GM23338 (cell line): ENCODE measurements at regions not wholly inside any gene's neighbourhood (a gene's known extent, or its start where the extent isn't known, plus 50 kb on each side); places are given as distances from the start of the nearest gene placed in this dataset.

Experiments used
- ATAC-seq: fragments of 200-7000 bp; cut with Tn5 transposase; 3 replicates; pipeline ENCODE4 v1.9.1; 2020
- DNase-seq: peaks from one replicate; pipeline ENCODE4 v3.0.0-alpha.2; 2015; ENCODE audit warnings: low spot score
- H2AFZ ChIP-seq: fragments of 200-600 bp; sonication (generic); 2 replicates; pipeline ENCODE4 v1.8.0; 2016; ENCODE audit warnings: antibody characterized with exemption, mild to moderate bottlenecking, moderate library complexity
- H3F3A ChIP-seq: fragments of 200-600 bp; sonication (generic); replicated peaks from 2 replicates; pipeline ENCODE4 v1.8.0; 2017; ENCODE audit warnings: antibody characterized with exemption, mixed run types, low read depth
- H3K27ac ChIP-seq: fragments of 200-600 bp; sonication (generic); 2 replicates; pipeline ENCODE4 v1.6.1; 2016; ENCODE audit warnings: low read depth
- H3K27me3 ChIP-seq: fragments of 200-600 bp; sonication (generic); 2 replicates; pipeline ENCODE4 v1.8.0; 2016; ENCODE audit warnings: mild to moderate bottlenecking, mixed run types, moderate library complexity; ENCODE audit not compliant: insufficient read depth
- H3K36me3 ChIP-seq: fragments of 200-600 bp; sonication (generic); 2 replicates; pipeline ENCODE4 v1.8.0; 2016; ENCODE audit warnings: mild to moderate bottlenecking; ENCODE audit not compliant: insufficient read depth
- H3K4me1 ChIP-seq: fragments of 200-600 bp; sonication (generic); 2 replicates; pipeline ENCODE4 v1.8.0; 2016; ENCODE audit warnings: mild to moderate bottlenecking, moderate library complexity; ENCODE audit not compliant: insufficient read depth
- H3K4me2 ChIP-seq: fragments of 200-600 bp; sonication (generic); 2 replicates; pipeline ENCODE4 v1.7.1; 2017; ENCODE audit warnings: mixed run types
- H3K4me3 ChIP-seq: fragments of 200-600 bp; sonication (generic); 2 replicates; pipeline ENCODE4 v1.6.1; 2016; ENCODE audit warnings: mixed run types
- H3K79me2 ChIP-seq: fragments of 200-600 bp; sonication (generic); replicated peaks from 2 replicates; pipeline ENCODE4 v1.8.0; 2017; ENCODE audit warnings: mild to moderate bottlenecking; ENCODE audit not compliant: insufficient read depth
- H3K9me2 ChIP-seq: fragments of 200-600 bp; sonication (generic); 2 replicates; pipeline ENCODE4 v1.8.0; 2017; ENCODE audit not compliant: insufficient read depth
- H4K20me1 ChIP-seq: fragments of 200-600 bp; sonication (generic); replicated peaks from 2 replicates; pipeline ENCODE4 v1.8.0; 2017; ENCODE audit warnings: mild to moderate bottlenecking; ENCODE audit not compliant: insufficient read depth
- H3K27ac Mint-ChIP-seq: 2 replicates; pipeline ENCODE4 v1.8.0; 2020; ENCODE audit warnings: inconsistent platforms, mild to moderate bottlenecking, moderate library complexity, mixed read lengths
- H3K27me3 Mint-ChIP-seq: 3 replicates; pipeline ENCODE4 v1.8.0; 2022; ENCODE audit warnings: low read depth, mild to moderate bottlenecking, moderate library complexity, mixed read lengths, inconsistent platforms; ENCODE audit not compliant: insufficient read depth, poor library complexity
- H3K36me3 Mint-ChIP-seq: 3 replicates; pipeline ENCODE4 v1.8.0; 2021; ENCODE audit warnings: low read depth, mild to moderate bottlenecking, inconsistent platforms, moderate library complexity, mixed read lengths
- H3K4me1 Mint-ChIP-seq: 3 replicates; pipeline ENCODE4 v1.8.0; 2020; ENCODE audit warnings: mild to moderate bottlenecking, inconsistent platforms, mixed read lengths
- H3K4me3 Mint-ChIP-seq: 3 replicates; pipeline ENCODE4 v1.8.0; 2021; ENCODE audit warnings: moderate library complexity, mild to moderate bottlenecking, inconsistent platforms, mixed read lengths
- H3K9me3 Mint-ChIP-seq: 3 replicates; pipeline ENCODE4 v1.8.0; 2020; ENCODE audit warnings: moderate library complexity, mild to moderate bottlenecking, inconsistent platforms, mixed read lengths
- CREB1 ChIP-seq: fragments of 250-450 bp; sonication (Bioruptor Pico); IDR thresholded peaks from 2 replicates; pipeline ENCODE4 v1.5.0; 2020; ENCODE audit warnings: low read depth, mild to moderate bottlenecking, moderate library complexity
- ETS1 ChIP-seq: IDR thresholded peaks from 2 replicates; pipeline ENCODE4 v1.6.1; 2016; ENCODE audit warnings: antibody characterized with exemption
- EZH2 ChIP-seq: fragments of 200-600 bp; sonication (generic); IDR thresholded peaks from one replicate; pipeline ENCODE4 v1.8.0; 2017; ENCODE audit warnings: antibody characterized with exemption, mild to moderate bottlenecking, low read depth; ENCODE audit not compliant: unreplicated experiment
- NANOG ChIP-seq: IDR thresholded peaks from 2 replicates; pipeline ENCODE4 v1.6.1; 2016; ENCODE audit warnings: antibody characterized with exemption, borderline replicate concordance
- POLR2AphosphoS5 ChIP-seq: IDR thresholded peaks from 2 replicates; pipeline ENCODE4 v1.6.1; 2016; ENCODE audit warnings: antibody characterized with exemption, low read depth
- REST ChIP-seq: IDR thresholded peaks from one replicate; pipeline ENCODE4 v1.6.1; 2018; ENCODE audit warnings: antibody characterized with exemption; ENCODE audit not compliant: unreplicated experiment
- STAT1 ChIP-seq: IDR thresholded peaks from one replicate; pipeline ENCODE4 v1.6.1; 2016; ENCODE audit warnings: antibody characterized with exemption; ENCODE audit not compliant: unreplicated experiment
- ZNF114 ChIP-seq: fragments of 250-450 bp; sonication (Bioruptor Pico); IDR thresholded peaks from 2 replicates; pipeline ENCODE4 v1.5.0; 2020; ENCODE audit warnings: mild to moderate bottlenecking, moderate library complexity
- ZNF462 ChIP-seq: fragments of 250-450 bp; sonication (Bioruptor Pico); IDR thresholded peaks from 2 replicates; pipeline ENCODE4 v1.5.0; 2020; ENCODE audit warnings: mild to moderate bottlenecking, moderate library complexity

DNA sequence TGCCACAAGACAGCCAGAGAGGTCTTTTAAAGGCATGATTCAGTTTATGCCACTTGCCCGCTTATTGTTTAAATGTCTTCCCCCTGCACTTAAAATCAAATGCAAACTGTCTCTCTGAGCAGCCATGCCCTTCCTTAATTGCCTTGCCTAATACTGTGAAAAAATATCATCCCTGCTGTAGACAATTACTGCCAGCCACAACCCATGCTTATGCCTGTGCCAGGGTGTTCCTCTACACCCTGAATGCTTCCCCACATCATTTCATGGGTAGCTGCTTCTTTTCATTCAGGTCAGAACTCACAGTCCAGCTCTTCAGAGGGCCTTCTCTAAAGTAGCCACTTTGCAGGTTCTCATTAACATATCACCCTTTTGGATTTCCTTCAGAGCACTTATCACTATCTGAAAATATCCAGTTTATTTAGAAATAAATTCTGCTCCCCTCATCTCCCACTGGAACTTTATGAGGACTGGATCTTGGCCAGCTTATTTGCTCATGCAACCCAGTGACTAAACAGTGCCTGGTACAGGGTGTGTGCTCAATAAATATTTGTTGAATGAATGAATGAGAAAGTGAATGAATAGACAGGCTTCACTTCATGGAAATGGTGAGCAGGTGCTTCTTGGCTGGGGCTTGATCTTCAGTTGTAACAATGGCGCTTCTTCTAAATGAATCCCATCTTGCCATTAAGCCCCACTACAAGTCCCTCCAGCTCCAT lies 162.4 kb upstream of the MDFIC start (continued):
- TF ChIP-seq REST (no peak), CREB1 (CRISPR knock-in tag) (no peak), NANOG (no peak), STAT1 (no peak)

DNA sequence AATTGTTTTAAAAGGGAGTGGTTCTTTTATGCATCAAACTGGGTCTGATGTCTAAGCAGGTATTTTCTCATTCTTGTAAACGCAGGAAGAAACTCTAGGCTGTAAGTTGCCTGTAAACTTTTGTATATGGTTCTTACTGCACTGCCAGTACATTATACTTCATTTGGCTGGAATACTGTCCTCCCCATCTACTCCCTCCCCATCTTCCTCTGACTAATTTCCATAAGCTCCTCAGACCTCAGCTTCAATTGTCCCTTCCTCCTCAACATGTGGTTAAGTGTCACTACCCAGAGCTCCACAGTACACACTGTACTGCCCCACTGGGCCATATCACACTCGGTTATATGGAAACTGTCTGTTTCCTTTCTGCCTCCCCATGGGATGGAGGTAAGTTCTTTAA lies 161.4 kb upstream of the MDFIC start:
- Histone ChIP-seq H3K4me3 (no peak overlapping the region), H2AFZ (no peak overlapping the region), H3K27ac (no peak overlapping the region), H3K27me3 (no peaks in the 10 kb centered on the region), H3K36me3 (no peaks in the 10 kb centered on the region), H4K20me1 (no peaks in the 10 kb centered on the region), H3K4me1 (no peaks in the 10 kb centered on the region), H3F3A (no peaks in the 10 kb centered on the region), H3K4me2 (no peak overlapping the region), H3K79me2 (no peaks in the 10 kb centered on the region), H3K9me2 (peaks cover 11% of the 10 kb centered on the region)
- ATAC-seq (no peak), DNase-seq (no peak)
- Mint-ChIP-seq H3K4me1 (peaks cover 3% of the 10 kb centered on the region; the same call in 1 of the 3 replicates), H3K36me3 (no peaks in the 10 kb centered on the region), H3K9me3 (no peaks in the 10 kb centered on the region), H3K27me3 (no peaks in the 10 kb centered on the region), H3K27ac (no peak overlapping the region), H3K4me3 (no peak overlapping the region)
- TF ChIP-seq ZNF462 (CRISPR knock-in tag): no peak
- no peak for TF ChIP-seq ZNF114 (CRISPR knock-in tag)
- TF ChIP-seq ETS1: no peak
- TF ChIP-seq POLR2AphosphoS5: no peak
- TF ChIP-seq EZH2: no peak
